Brain microvascular endothelial cell (primary cell): ENCODE measurements at regions not wholly inside any gene's neighbourhood (a gene's known extent, or its start where the extent isn't known, plus 50 kb on each side); places are given as distances from the start of the nearest gene placed in this dataset.

Experiments used
- DNase-seq: peaks from one replicate; pipeline ENCODE4 v3.0.0-alpha.2; 2020
- H3K27ac ChIP-seq: fragments of 250-450 bp; sonication (Bioruptor Pico); 2 replicates; pipeline ENCODE4 v1.5.1; 2020; ENCODE audit warnings: mild to moderate bottlenecking, moderate library complexity
- H3K27me3 ChIP-seq: fragments of 250-450 bp; sonication (Bioruptor Pico); replicated peaks from 2 replicates; pipeline ENCODE4 v1.5.1; 2020; ENCODE audit warnings: mild to moderate bottlenecking
- H3K36me3 ChIP-seq: fragments of 250-450 bp; sonication (Bioruptor Pico); replicated peaks from 2 replicates; pipeline ENCODE4 v1.5.1; 2020; ENCODE audit warnings: mild to moderate bottlenecking
- H3K4me3 ChIP-seq: 2 replicates; pipeline ENCODE4 v1.5.1; 2011; ENCODE audit warnings: low read depth, mild to moderate bottlenecking, control low read depth, low read length, moderate library complexity
- in situ Hi-C: cut with HindIII; loops from 2 replicates; pipeline ENCODE4 v1.10.0; 2017; ENCODE audit warnings: low sequenced_read_pairs, low pct_ligation_motif_present
- TF ChIP-seq, protein P1 (sequence below): IDR thresholded peaks from 2 replicates; pipeline ENCODE4 v1.5.1; 2011; ENCODE audit warnings: low read depth, mild to moderate bottlenecking, moderate library complexity, low read length, control low read depth, inconsistent platforms; ENCODE audit errors: missing control alignments

- no peak for DNase-seq
- Histone ChIP-seq H3K27me3 (no peaks in the 10 kb centered on the region), H3K4me3 (no peak overlapping the region), H3K36me3 (no peaks in the 10 kb centered on the region), H3K27ac (no peak overlapping the region)
- in situ Hi-C loops = no loop called here
- TF ChIP-seq, protein P1, sequence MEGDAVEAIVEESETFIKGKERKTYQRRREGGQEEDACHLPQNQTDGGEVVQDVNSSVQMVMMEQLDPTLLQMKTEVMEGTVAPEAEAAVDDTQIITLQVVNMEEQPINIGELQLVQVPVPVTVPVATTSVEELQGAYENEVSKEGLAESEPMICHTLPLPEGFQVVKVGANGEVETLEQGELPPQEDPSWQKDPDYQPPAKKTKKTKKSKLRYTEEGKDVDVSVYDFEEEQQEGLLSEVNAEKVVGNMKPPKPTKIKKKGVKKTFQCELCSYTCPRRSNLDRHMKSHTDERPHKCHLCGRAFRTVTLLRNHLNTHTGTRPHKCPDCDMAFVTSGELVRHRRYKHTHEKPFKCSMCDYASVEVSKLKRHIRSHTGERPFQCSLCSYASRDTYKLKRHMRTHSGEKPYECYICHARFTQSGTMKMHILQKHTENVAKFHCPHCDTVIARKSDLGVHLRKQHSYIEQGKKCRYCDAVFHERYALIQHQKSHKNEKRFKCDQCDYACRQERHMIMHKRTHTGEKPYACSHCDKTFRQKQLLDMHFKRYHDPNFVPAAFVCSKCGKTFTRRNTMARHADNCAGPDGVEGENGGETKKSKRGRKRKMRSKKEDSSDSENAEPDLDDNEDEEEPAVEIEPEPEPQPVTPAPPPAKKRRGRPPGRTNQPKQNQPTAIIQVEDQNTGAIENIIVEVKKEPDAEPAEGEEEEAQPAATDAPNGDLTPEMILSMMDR = no peak
These were observed 62.3 kb upstream of the NUDT4 start for GRCh38 chr12:93315385-93315906.

DNA sequence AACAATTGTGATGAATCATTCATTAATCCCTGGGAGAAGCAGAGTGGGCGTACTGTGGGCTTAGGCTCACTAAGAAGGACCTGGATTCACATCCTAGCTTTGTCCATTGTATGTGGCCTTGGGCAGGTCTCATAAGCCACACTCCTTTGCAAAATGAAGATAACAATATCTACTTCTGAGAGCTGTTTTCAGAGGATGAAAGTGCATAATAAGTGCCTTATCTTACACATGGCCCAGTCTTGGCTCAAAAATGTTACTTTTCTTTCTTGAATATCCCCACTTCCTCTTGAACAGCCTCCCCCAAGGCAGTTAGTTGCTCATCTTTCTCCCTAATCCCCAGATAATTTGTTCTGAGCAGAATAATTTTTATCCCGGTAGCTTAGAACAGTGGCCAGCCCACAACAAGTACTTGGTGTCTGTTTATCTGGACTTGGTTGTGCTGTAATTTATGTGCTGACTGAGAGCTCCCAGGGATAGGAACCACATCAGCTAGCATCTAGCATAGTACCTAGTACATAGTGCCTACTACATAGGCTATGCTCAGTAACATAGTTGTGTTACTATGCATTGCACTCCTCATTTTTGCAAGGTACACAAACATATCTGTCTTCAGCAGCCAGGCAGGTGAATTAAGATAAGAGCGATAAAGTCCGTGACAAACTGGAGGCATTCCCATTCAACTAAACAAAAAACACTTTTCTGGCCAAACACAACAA, 61.7 kb upstream of the NUDT4 start:
- Histone ChIP-seq H3K4me3 (no peak overlapping the region), H3K27me3 (no peaks in the 10 kb centered on the region), H3K27ac (no peak overlapping the region), H3K36me3 (no peaks in the 10 kb centered on the region)
- in situ Hi-C loops = no loop called here
- DNase-seq = no peak
- TF ChIP-seq, protein P1 = no peak

DNA sequence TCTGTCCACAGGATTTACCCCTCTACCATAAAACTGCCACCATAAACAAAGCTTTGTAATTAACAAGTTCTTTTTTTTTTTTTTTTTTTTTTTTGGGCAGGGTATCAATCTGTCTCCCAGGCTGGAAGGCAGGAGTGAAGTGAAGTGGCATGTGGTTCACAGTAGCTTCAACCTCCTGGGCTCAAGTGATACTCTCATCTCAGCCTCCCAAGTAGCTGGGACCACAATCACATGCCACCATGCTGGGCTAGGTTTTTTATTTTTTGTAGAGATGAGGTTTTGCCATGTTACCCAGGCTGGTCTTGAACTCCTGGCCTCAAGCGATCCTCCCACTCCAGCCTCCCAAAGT, 61.1 kb upstream of the NUDT4 start:
- no peak for DNase-seq
- Histone ChIP-seq H3K4me3 (no peak overlapping the region), H3K36me3 (no peaks in the 10 kb centered on the region), H3K27ac (no peak overlapping the region), H3K27me3 (no peaks in the 10 kb centered on the region)
- TF ChIP-seq, protein P1 = no peak
- in situ Hi-C loops = no loop called here

- no peak for DNase-seq
- in situ Hi-C loops = no loop called here
- Histone ChIP-seq H3K4me3 (no peak overlapping the region), H3K36me3 (no peaks in the 10 kb centered on the region), H3K27ac (no peak overlapping the region), H3K27me3 (no peaks in the 10 kb centered on the region)
- TF ChIP-seq, protein P1 = no peak
These were observed 60.5 kb upstream of the NUDT4 start for GRCh38 chr12:93317227-93317626.

DNA sequence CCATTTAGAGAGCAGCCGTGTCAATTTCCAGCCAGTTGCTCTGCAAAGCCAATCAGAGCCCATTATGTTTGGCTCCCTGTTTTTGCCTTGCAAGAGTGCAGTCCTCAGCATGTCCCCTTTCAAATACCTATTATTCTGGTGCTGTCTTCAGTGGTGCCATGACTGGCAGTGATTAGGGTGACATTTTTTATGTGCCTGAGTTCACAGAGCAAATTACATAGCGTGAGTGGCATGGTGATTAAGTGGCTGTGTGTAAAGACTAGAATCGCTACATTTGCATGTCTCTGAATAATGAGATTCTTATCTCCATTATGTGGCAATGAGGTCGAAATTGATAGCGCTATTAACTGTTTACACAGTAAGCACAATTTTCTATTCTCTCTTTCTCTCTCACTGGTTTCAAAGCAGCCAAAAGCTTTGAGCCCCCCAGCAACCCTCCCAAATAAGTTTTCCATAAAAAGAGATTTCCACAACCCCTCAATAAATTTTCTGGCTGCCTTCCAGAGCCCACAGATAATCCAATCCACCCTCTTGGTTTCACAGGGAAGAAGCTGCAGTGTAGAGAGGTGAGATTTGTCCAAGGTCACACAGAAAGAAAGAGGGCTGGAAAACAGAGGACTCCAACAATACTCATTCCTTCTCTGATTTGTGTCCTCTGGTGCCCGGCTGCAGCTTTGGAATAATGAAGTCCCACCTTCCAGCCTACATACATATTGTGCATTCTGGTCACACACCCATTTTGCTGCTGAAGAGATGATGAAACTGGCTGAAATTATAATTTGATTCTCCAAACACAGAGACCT, 58.8 kb upstream of the NUDT4 start:
- DNase-seq = no peak
- TF ChIP-seq, protein P1 = no peak
- in situ Hi-C loops = no loop called here
- Histone ChIP-seq H3K27me3 (no peaks in the 10 kb centered on the region), H3K4me3 (no peak overlapping the region), H3K36me3 (no peaks in the 10 kb centered on the region), H3K27ac (no peak overlapping the region)
